HepG2 (cell line): ENCODE measurements at regions not wholly inside any gene's neighbourhood (a gene's known extent, or its start where the extent isn't known, plus 50 kb on each side); places are given as distances from the start of the nearest gene placed in this dataset.
A peak's percentile ranks its signal among the peaks of the same experiment; 100 is the strongest.

Experiments
- ATAC-seq: fragments of 200-7000 bp; cut with Tn5 transposase; 3 replicates; pipeline ENCODE4 v1.9.1; 2020; ENCODE audit warnings: mild to moderate bottlenecking, moderate library complexity
- BruUV-seq: library from RNA; stranded (reverse); fragments of 400-500 nt; replicated peaks from 2 replicates; lab custom pipeline; 2021; lab: Mats Ljungman, UMichigan
- CTCF ChIA-PET: fragments of 300-600 bp; formaldehyde crosslinking; extraction: SDS; loops from one replicate; lab custom pipeline; 2021; ENCODE audit warnings: low total read pairs, inconsistent platforms, low intra/inter-chr PET ratio; lab: Yijun Ruan, JAX
- POLR2A ChIA-PET: fragments of 350-600 bp; sonication (Branson Sonifier 250); formaldehyde crosslinking; loops from one replicate; lab custom pipeline; 2020; ENCODE audit warnings: antibody characterized with exemption, inconsistent platforms; lab: Yijun Ruan, JAX
- DNase-seq: peaks from one replicate; pipeline ENCODE4 v3.0.0-alpha.2; 2015; ENCODE audit warnings: low spot score
- FAIRE-seq: peaks from 3 replicates; lab custom pipeline; 2011; peaks lifted over from hg19 to GRCh38; lab: Jason Lieb, UNC
- H2AFZ ChIP-seq: one replicate; pipeline ENCODE4 v1.6.1; 2011; ENCODE audit warnings: low read length, inconsistent platforms
- H3K27ac ChIP-seq: fragments of 300-600 bp; 3 replicates; pipeline ENCODE4 v1.8.0; 2011; ENCODE audit warnings: mixed run types, mild to moderate bottlenecking, mixed read lengths, low read length, inconsistent platforms; ENCODE audit not compliant: insufficient read depth; ENCODE audit errors: extremely low read length
- H3K27me3 ChIP-seq, 2 experiments: fragments of 200-600 bp in 1 of 2; 2 replicates in 1 of 2; 3 replicates in 1 of 2; pipeline versions ENCODE4 v1.6.0 to v1.8.0; 2011; ENCODE audit warnings: low read length in 2 of 2, mild to moderate bottlenecking in 2 of 2, moderate library complexity in 2 of 2, inconsistent platforms in 1 of 2; ENCODE audit not compliant: insufficient read depth in 2 of 2, control insufficient read depth in 1 of 2
- H3K36me3 ChIP-seq, 2 experiments: fragments of 200-600 bp in 1 of 2; replicated peaks in 1 of 2; 2 replicates in 1 of 2; 3 replicates in 1 of 2; pipeline versions ENCODE4 v1.5.1 to v1.8.0; 2011; ENCODE audit warnings: low read length in 2 of 2, inconsistent platforms in 1 of 2; ENCODE audit not compliant: insufficient read depth in 2 of 2, control insufficient read depth in 1 of 2
- H3K4me1 ChIP-seq: 2 replicates; pipeline ENCODE4 v1.5.1; 2012; ENCODE audit warnings: low read length, inconsistent platforms; ENCODE audit not compliant: insufficient read depth
- H3K4me2 ChIP-seq: 2 replicates; pipeline ENCODE4 v1.6.0; 2011; ENCODE audit warnings: low read depth, low read length, inconsistent platforms
- H3K4me3 ChIP-seq, 3 experiments: fragments of 200-600 bp in 1 of 3; sonication (generic), shearing (Covaris generic) in 1 of 3; replicated peaks in 1 of 3; 2 replicates each; pipeline ENCODE4 v1.5.1; 2011 to 2016; ENCODE audit warnings: low read length in 3 of 3, inconsistent platforms in 2 of 3, low read depth in 2 of 3, mild to moderate bottlenecking in 2 of 3, control low read depth in 1 of 3, mixed read lengths in 1 of 3; ENCODE audit not compliant: insufficient read depth in 1 of 3
- H3K79me2 ChIP-seq: one replicate; pipeline ENCODE4 v1.6.1; 2011; ENCODE audit warnings: low read length, inconsistent platforms; ENCODE audit not compliant: insufficient read depth
- H3K9ac ChIP-seq: 2 replicates; pipeline ENCODE4 v1.6.0; 2011; ENCODE audit warnings: mild to moderate bottlenecking, low read depth, low read length, inconsistent platforms; ENCODE audit not compliant: insufficient read depth
- H3K9me3 ChIP-seq: 2 replicates; pipeline ENCODE4 v1.5.1; 2012; ENCODE audit warnings: mild to moderate bottlenecking, low read length
- H4K20me1 ChIP-seq: 2 replicates; pipeline ENCODE4 v1.6.0; 2011; ENCODE audit warnings: inconsistent platforms, mild to moderate bottlenecking, low read length, moderate library complexity; ENCODE audit not compliant: insufficient read depth
- BRCA1 ChIP-seq: sonication (generic); formaldehyde crosslinking; IDR thresholded peaks from 2 replicates; pipeline ENCODE4 v1.4.0; 2020; ENCODE audit warnings: missing genetic modification reagents
- CTCF ChIP-seq: sonication (generic); formaldehyde crosslinking; IDR thresholded peaks from 2 replicates; pipeline ENCODE4 v1.5.0; 2020; ENCODE audit warnings: mild to moderate bottlenecking, missing genetic modification reagents, moderate library complexity
- DNMT3B ChIP-seq: conservative IDR thresholded peaks from 2 replicates; pipeline ENCODE4 v1.6.1; 2016; ENCODE audit warnings: missing biosample characterization, control low read depth
- MXI1 ChIP-seq: IDR thresholded peaks from 3 replicates; pipeline ENCODE4 v1.6.1; 2012; ENCODE audit warnings: low read depth, low read length, inconsistent platforms, borderline replicate concordance
- NPAS2 ChIP-seq: sonication (generic); formaldehyde crosslinking; IDR thresholded peaks from 2 replicates; pipeline ENCODE4 v1.8.0; 2022; ENCODE audit warnings: mild to moderate bottlenecking, missing genetic modification reagents, borderline replicate concordance
- PCBP2 ChIP-seq: fragments of 200-400 bp; formaldehyde crosslinking; optimal IDR thresholded peaks from 2 replicates; pipeline ENCODE3; 2018; ENCODE audit warnings: low read length, low read depth; ENCODE audit not compliant: poor library complexity, severe bottlenecking
- RAD51 ChIP-seq: fragments of 450-650 bp; IDR thresholded peaks from 2 replicates; pipeline ENCODE4 v1.6.1; 2016; ENCODE audit warnings: borderline replicate concordance
- RBAK ChIP-seq: sonication (generic); formaldehyde crosslinking; IDR thresholded peaks from 2 replicates; pipeline ENCODE4 v1.5.1; 2020; ENCODE audit warnings: mild to moderate bottlenecking, missing genetic modification reagents
- YEATS2 ChIP-seq: sonication (generic); formaldehyde crosslinking; IDR thresholded peaks from 2 replicates; pipeline ENCODE4 v1.4.0; 2020; ENCODE audit warnings: missing genetic modification reagents, borderline replicate concordance
- ZBTB10 ChIP-seq: sonication (generic); formaldehyde crosslinking; IDR thresholded peaks from 2 replicates; pipeline ENCODE4 v1.4.0; 2020; ENCODE audit warnings: missing genetic modification reagents, borderline replicate concordance
- ZFYVE20 ChIP-seq: sonication (generic); formaldehyde crosslinking; IDR thresholded peaks from 2 replicates; pipeline ENCODE4 v1.8.0; 2023; ENCODE audit warnings: low read depth, mild to moderate bottlenecking, moderate library complexity, missing genetic modification reagents, borderline replicate concordance
- ZNF430 ChIP-seq: sonication (generic); formaldehyde crosslinking; IDR thresholded peaks from 2 replicates; pipeline ENCODE4 v1.9.0; 2021; ENCODE audit warnings: mild to moderate bottlenecking, missing genetic modification reagents
- ZNF564 ChIP-seq: sonication (generic); formaldehyde crosslinking; IDR thresholded peaks from 2 replicates; pipeline ENCODE4 v1.8.1; 2023; ENCODE audit warnings: mild to moderate bottlenecking, missing genetic modification reagents
- ZNF589 ChIP-seq: sonication (generic); formaldehyde crosslinking; conservative IDR thresholded peaks from 2 replicates; pipeline ENCODE4 v1.8.0; 2022; ENCODE audit warnings: mild to moderate bottlenecking, moderate library complexity, missing genetic modification reagents
- WGBS: methylation state at CpG from one replicate; pipeline ENCODE4 v1.1.6; 2017; ENCODE audit warnings: low lambda C conversion rate; 5-methylcytosine and 5-hydroxymethylcytosine counted together
- in situ Hi-C: cut with HindIII; loops from 2 replicates; pipeline ENCODE4 v1.10.0; 2017; ENCODE audit warnings: low pct_unique_long_range_greater_than_20kb; ENCODE audit not compliant: extremely low pct_ligation_motif_present
- intact Hi-C: fragments of 100-400 bp; cut with micrococcal nuclease; formaldehyde crosslinking; loops from one replicate; pipeline ENCODE4 v1.10.0; 2022; ENCODE audit not compliant: unreplicated experiment

- no peaks in the 10 kb centered on the region for H3K79me2 ChIP-seq
- ATAC-seq (no peak), DNase-seq (no peak)
- no peak for TF ChIP-seq CTCF
- no peak for TF ChIP-seq ZNF564 (CRISPR knock-in tag)
- peak; percentile 68; the same call in 1 of the 2 replicates for TF ChIP-seq RAD51
- TF ChIP-seq, all 625 proteins: peak for 1
- Histone ChIP-seq H3K9me3 (no peaks in the 10 kb centered on the region), H3K27me3 (no peaks in the 10 kb centered on the region; a peak in 1 of 5 replicates), H3K36me3 (no peaks in the 10 kb centered on the region), H3K4me1 (no peaks in the 10 kb centered on the region), H3K4me2 (no peak overlapping the region), H3K27ac (no peak overlapping the region), H3K4me3 (no peak overlapping the region), H3K9ac (no peak overlapping the region), H2AFZ (no peak overlapping the region), H4K20me1 (no peaks in the 10 kb centered on the region)
- no TSS peak for BruUV-seq
- ChIA-PET CTCF (no interaction called here), POLR2A (no interaction called here)
- in situ Hi-C loops, result no loop called here
- 4% methylated on average over 1 of the region's 1 CpG for WGBS
- FAIRE-seq, result no peak
- intact Hi-C loops, result no loop called here
Measured at GRCh38 chr7:113301983-113302382, 183.6 kb upstream of the SMIM30 start.

GRCh38 chr7:113301141-113301540, 182.8 kb upstream of the SMIM30 start:
- no TSS peak for BruUV-seq
- Histone ChIP-seq H3K4me3 (no peak overlapping the region), H2AFZ (no peak overlapping the region), H3K4me1 (no peaks in the 10 kb centered on the region), H3K4me2 (no peak overlapping the region), H3K9ac (no peak overlapping the region), H4K20me1 (no peaks in the 10 kb centered on the region), H3K27ac (no peak overlapping the region), H3K79me2 (no peaks in the 10 kb centered on the region), H3K27me3 (no peaks in the 10 kb centered on the region), H3K36me3 (no peaks in the 10 kb centered on the region), H3K9me3 (no peaks in the 10 kb centered on the region)
- intact Hi-C loops, result no loop called here
- no peak for ATAC-seq
- CTCF ChIA-PET, result no interaction called here
- no peak for DNase-seq
- no peak for FAIRE-seq
- POLR2A ChIA-PET, result no interaction called here
- in situ Hi-C loops, result no loop called here
- WGBS, result 1% methylated on average over 3 of the region's 3 CpGs
- no peak for TF ChIP-seq ZNF589 (CRISPR knock-in tag)
- no peak for TF ChIP-seq ZFYVE20 (CRISPR knock-in tag)
- no peak for TF ChIP-seq BRCA1 (CRISPR knock-in tag)
- no peak for TF ChIP-seq PCBP2
- TF ChIP-seq ZNF430, result no peak
- TF ChIP-seq ZBTB10, result no peak
- no peak for TF ChIP-seq RBAK
- TF ChIP-seq MXI1, result no peak
- TF ChIP-seq YEATS2 (CRISPR knock-in tag), result no peak
- TF ChIP-seq NPAS2 (CRISPR knock-in tag), result no peak
- no peak for TF ChIP-seq DNMT3B (CRISPR knock-in tag)
